WTC11 (cell line): ENCODE measurements at regions not wholly inside any gene's neighbourhood (a gene's known extent, or its start where the extent isn't known, plus 50 kb on each side); places are given as distances from the start of the nearest gene placed in this dataset.

Source experiments
- ATAC-seq: fragments of 200-7000 bp; cut with Tn5 transposase; 2 replicates; pipeline ENCODE4 v1.10.0; 2021; ENCODE audit warnings: mild to moderate bottlenecking, moderate library complexity
- CTCF ChIA-PET: fragments of 300-600 bp; sonication (Branson Sonifier 250); formaldehyde crosslinking; loops from one replicate; lab custom pipeline; 2021; ENCODE audit warnings: antibody characterized with exemption; lab: Charles Lee
- POLR2A ChIA-PET: fragments of 350-600 bp; sonication (Branson Sonifier 250); formaldehyde crosslinking; loops from one replicate; lab custom pipeline; 2021; ENCODE audit warnings: antibody characterized with exemption; lab: Charles Lee
- DNase-seq: peaks from one replicate; pipeline ENCODE4 v3.0.0; 2021; ENCODE audit warnings: low spot score
- H3K27ac Mint-ChIP-seq: 2 replicates; pipeline ENCODE4 v1.8.0; 2021; ENCODE audit warnings: mixed read lengths
- H3K27me3 Mint-ChIP-seq: 2 replicates; pipeline ENCODE4 v1.8.0; 2021; ENCODE audit warnings: low read depth, mild to moderate bottlenecking, moderate library complexity, mixed read lengths
- H3K36me3 Mint-ChIP-seq: 2 replicates; pipeline ENCODE4 v1.8.0; 2021; ENCODE audit warnings: mixed read lengths
- H3K4me1 Mint-ChIP-seq: 2 replicates; pipeline ENCODE4 v1.8.0; 2022; ENCODE audit warnings: mixed read lengths
- H3K4me3 Mint-ChIP-seq: 2 replicates; pipeline ENCODE4 v1.8.0; 2021; ENCODE audit warnings: mild to moderate bottlenecking, moderate library complexity, mixed read lengths
- H3K9me3 Mint-ChIP-seq: 2 replicates; pipeline ENCODE4 v1.8.0; 2021; ENCODE audit warnings: mixed read lengths
- CREB1 ChIP-seq: sonication (generic); formaldehyde crosslinking; IDR thresholded peaks from 2 replicates; pipeline ENCODE4 v1.8.0; 2023; ENCODE audit warnings: mild to moderate bottlenecking, missing genetic modification reagents
- CREM ChIP-seq: sonication (generic); formaldehyde crosslinking; IDR thresholded peaks from 2 replicates; pipeline ENCODE4 v1.8.1; 2022; ENCODE audit warnings: mild to moderate bottlenecking, missing genetic modification reagents, moderate library complexity
- ELF4 ChIP-seq: sonication (generic); formaldehyde crosslinking; IDR thresholded peaks from 2 replicates; pipeline ENCODE4 v1.8.1; 2022; ENCODE audit warnings: low read depth, mild to moderate bottlenecking, moderate library complexity, missing genetic modification reagents
- ETV6 ChIP-seq: sonication (generic); formaldehyde crosslinking; IDR thresholded peaks from 2 replicates; pipeline ENCODE4 v1.8.1; 2022; ENCODE audit warnings: mild to moderate bottlenecking, missing genetic modification reagents
- FOXK1 ChIP-seq: sonication (generic); formaldehyde crosslinking; IDR thresholded peaks from 2 replicates; pipeline ENCODE4 v1.8.0; 2022; ENCODE audit warnings: mild to moderate bottlenecking, moderate library complexity, missing genetic modification reagents
- GRHL2 ChIP-seq: fragments of 250-450 bp; sonication (Bioruptor Pico); IDR thresholded peaks from 2 replicates; pipeline ENCODE4 v1.8.0; 2022; ENCODE audit warnings: mild to moderate bottlenecking, moderate library complexity; ENCODE audit not compliant: insufficient replicate concordance, severe bottlenecking
- HMGA2 ChIP-seq: fragments of 250-450 bp; sonication (Bioruptor Pico); IDR thresholded peaks from 2 replicates; pipeline ENCODE4 v1.4.0; 2021; ENCODE audit warnings: mild to moderate bottlenecking, moderate library complexity
- NFE2L1 ChIP-seq: sonication (generic); formaldehyde crosslinking; IDR thresholded peaks from 2 replicates; pipeline ENCODE4 v1.8.1; 2023; ENCODE audit warnings: missing genetic modification reagents
- OVOL2 ChIP-seq: fragments of 250-450 bp; sonication (Bioruptor Pico); IDR thresholded peaks from 2 replicates; pipeline ENCODE4 v1.9.0; 2021; ENCODE audit warnings: mild to moderate bottlenecking, borderline replicate concordance
- RELA ChIP-seq: sonication (generic); formaldehyde crosslinking; IDR thresholded peaks from 2 replicates; pipeline ENCODE4 v1.8.1; 2022; ENCODE audit warnings: missing genetic modification reagents, mild to moderate bottlenecking, borderline replicate concordance
- SMAD4 ChIP-seq: sonication (generic); formaldehyde crosslinking; IDR thresholded peaks from 2 replicates; pipeline ENCODE4 v1.8.0; 2022; ENCODE audit warnings: mild to moderate bottlenecking, missing genetic modification reagents
- SP1 ChIP-seq: sonication (generic); formaldehyde crosslinking; conservative IDR thresholded peaks from 2 replicates; pipeline ENCODE4 v1.8.1; 2022; ENCODE audit warnings: missing genetic modification reagents
- TCF7 ChIP-seq: sonication (generic); formaldehyde crosslinking; IDR thresholded peaks from 2 replicates; pipeline ENCODE4 v1.8.0; 2022; ENCODE audit warnings: mild to moderate bottlenecking, low read depth, missing genetic modification reagents, moderate library complexity
- ZBTB21 ChIP-seq: sonication (generic); formaldehyde crosslinking; IDR thresholded peaks from 2 replicates; pipeline ENCODE4 v1.8.1; 2023; ENCODE audit warnings: mild to moderate bottlenecking, missing genetic modification reagents, borderline replicate concordance
- ZNF121 ChIP-seq: sonication (generic); formaldehyde crosslinking; IDR thresholded peaks from 2 replicates; pipeline ENCODE4 v1.8.0; 2023; ENCODE audit warnings: missing genetic modification reagents
- ZNF232 ChIP-seq: sonication (generic); formaldehyde crosslinking; IDR thresholded peaks from 2 replicates; pipeline ENCODE4 v1.8.0; 2022; ENCODE audit warnings: mild to moderate bottlenecking, missing genetic modification reagents
- ZNF263 ChIP-seq: sonication (generic); formaldehyde crosslinking; IDR thresholded peaks from 2 replicates; pipeline ENCODE4 v1.8.1; 2022; ENCODE audit warnings: low read depth, mild to moderate bottlenecking, moderate library complexity, missing genetic modification reagents
- ZNF317 ChIP-seq: sonication (generic); formaldehyde crosslinking; IDR thresholded peaks from 2 replicates; pipeline ENCODE4 v1.8.1; 2023; ENCODE audit warnings: low read depth, mild to moderate bottlenecking, moderate library complexity, missing genetic modification reagents, borderline replicate concordance
- TF ChIP-seq, protein P1 (sequence below): sonication (generic); formaldehyde crosslinking; IDR thresholded peaks from 2 replicates; pipeline ENCODE4 v1.8.0; 2022; ENCODE audit warnings: mild to moderate bottlenecking, missing genetic modification reagents
- TF ChIP-seq, protein P2 (sequence below): sonication (generic); formaldehyde crosslinking; IDR thresholded peaks from 2 replicates; pipeline ENCODE4 v1.8.1; 2023; ENCODE audit warnings: mild to moderate bottlenecking, missing genetic modification reagents, moderate library complexity
- TF ChIP-seq, protein P3 (sequence below): sonication (generic); formaldehyde crosslinking; IDR thresholded peaks from 2 replicates; pipeline ENCODE4 v1.8.1; 2022; ENCODE audit warnings: low read depth, missing genetic modification reagents, borderline replicate concordance
- TF ChIP-seq, protein P4 (sequence below): sonication (generic); formaldehyde crosslinking; conservative IDR thresholded peaks from 2 replicates; pipeline ENCODE4 v1.8.1; 2023; ENCODE audit warnings: mild to moderate bottlenecking, low read depth, missing genetic modification reagents, moderate library complexity
- TF ChIP-seq, protein P5 (sequence below): sonication (generic); formaldehyde crosslinking; IDR thresholded peaks from 2 replicates; pipeline ENCODE4 v1.8.1; 2023; ENCODE audit warnings: mild to moderate bottlenecking, missing genetic modification reagents
- TF ChIP-seq, protein P6 (sequence below): sonication (generic); formaldehyde crosslinking; IDR thresholded peaks from 2 replicates; pipeline ENCODE4 v1.8.0; 2022; ENCODE audit warnings: mild to moderate bottlenecking, missing genetic modification reagents
- TF ChIP-seq, protein P7 (sequence below): sonication (generic); formaldehyde crosslinking; IDR thresholded peaks from 2 replicates; pipeline ENCODE4 v1.8.1; 2022; ENCODE audit warnings: mild to moderate bottlenecking, moderate library complexity, missing genetic modification reagents
- TF ChIP-seq, protein P8 (sequence below): sonication (generic); formaldehyde crosslinking; IDR thresholded peaks from 2 replicates; pipeline ENCODE4 v1.8.1; 2022; ENCODE audit warnings: mild to moderate bottlenecking, missing genetic modification reagents, moderate library complexity, borderline replicate concordance

DNA sequence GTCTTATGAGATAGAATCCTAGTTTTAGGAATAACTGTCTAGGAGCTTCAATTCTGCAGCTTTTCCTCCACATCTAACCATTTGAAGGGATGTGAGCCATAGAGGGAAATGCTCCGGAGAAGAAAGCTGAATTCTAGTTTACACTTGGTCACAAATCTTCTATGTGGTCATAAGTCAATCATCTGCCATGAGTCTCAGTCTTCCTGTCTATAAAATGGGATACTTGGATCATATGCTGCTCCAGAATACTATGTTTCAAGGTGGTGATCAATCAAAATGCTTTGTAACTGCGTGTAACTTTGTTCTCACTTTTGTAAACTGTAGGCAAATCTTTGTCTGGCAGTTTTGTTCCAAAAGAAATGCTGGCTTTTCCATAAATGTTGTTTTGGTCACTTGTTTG lies 152.0 kb upstream of the SV2C start (continued):
- TF ChIP-seq FOXK1 (no peak), ZNF263 (CRISPR knock-in tag) (no peak)

DNA sequence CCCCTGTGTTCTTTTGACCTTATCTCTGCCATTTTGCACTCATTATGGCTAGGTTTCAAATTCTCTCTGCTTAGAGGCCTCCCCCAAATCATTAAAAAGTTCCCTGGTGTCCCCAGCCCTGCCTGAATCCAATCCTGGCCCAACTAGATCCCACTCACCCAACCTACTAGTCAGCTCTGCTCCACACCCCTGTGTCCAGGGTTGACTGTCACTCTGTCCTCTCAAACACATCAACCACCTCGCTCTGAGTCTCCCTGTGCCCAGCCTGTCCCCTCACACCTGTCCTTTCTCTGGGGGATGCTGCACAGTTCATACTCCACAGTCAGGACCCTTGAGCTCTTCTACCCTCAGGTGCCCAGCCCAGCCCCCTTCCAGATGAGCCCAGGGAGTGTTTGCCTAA lies 154.2 kb upstream of the SV2C start:
- ATAC-seq (peak; percentile 32; the same call in 1 of the 2 replicates), DNase-seq (no peak)
- CTCF ChIA-PET, result interaction anchor here (1.2 kb wide), 1 partner anchor 24 kb away, joined by 3 read pairs; no protein-coding TSS in a partner anchor
- Mint-ChIP-seq H3K9me3 (no peaks in the 10 kb centered on the region), H3K27me3 (no peaks in the 10 kb centered on the region), H3K36me3 (no peaks in the 10 kb centered on the region), H3K4me1 (peaks cover 6% of the 10 kb centered on the region), H3K27ac (no peak overlapping the region), H3K4me3 (no peak overlapping the region)
- TF ChIP-seq TCF7 (CRISPR knock-in tag) (no peak), SP1 (CRISPR knock-in tag) (no peak), ZNF317 (no peak), ZNF232 (CRISPR knock-in tag) (no peak), HMGA2 (CRISPR knock-in tag) (no peak), SMAD4 (no peak), ETV6 (CRISPR knock-in tag) (no peak), ZBTB21 (CRISPR knock-in tag) (no peak), GRHL2 (CRISPR knock-in tag) (no peak)
- TF ChIP-seq, protein P1, sequence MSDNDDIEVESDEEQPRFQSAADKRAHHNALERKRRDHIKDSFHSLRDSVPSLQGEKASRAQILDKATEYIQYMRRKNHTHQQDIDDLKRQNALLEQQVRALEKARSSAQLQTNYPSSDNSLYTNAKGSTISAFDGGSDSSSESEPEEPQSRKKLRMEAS, result no peak
- TF ChIP-seq, protein P2, sequence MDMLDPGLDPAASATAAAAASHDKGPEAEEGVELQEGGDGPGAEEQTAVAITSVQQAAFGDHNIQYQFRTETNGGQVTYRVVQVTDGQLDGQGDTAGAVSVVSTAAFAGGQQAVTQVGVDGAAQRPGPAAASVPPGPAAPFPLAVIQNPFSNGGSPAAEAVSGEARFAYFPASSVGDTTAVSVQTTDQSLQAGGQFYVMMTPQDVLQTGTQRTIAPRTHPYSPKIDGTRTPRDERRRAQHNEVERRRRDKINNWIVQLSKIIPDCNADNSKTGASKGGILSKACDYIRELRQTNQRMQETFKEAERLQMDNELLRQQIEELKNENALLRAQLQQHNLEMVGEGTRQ (CRISPR knock-in tag), result no peak
- TF ChIP-seq, protein P3, sequence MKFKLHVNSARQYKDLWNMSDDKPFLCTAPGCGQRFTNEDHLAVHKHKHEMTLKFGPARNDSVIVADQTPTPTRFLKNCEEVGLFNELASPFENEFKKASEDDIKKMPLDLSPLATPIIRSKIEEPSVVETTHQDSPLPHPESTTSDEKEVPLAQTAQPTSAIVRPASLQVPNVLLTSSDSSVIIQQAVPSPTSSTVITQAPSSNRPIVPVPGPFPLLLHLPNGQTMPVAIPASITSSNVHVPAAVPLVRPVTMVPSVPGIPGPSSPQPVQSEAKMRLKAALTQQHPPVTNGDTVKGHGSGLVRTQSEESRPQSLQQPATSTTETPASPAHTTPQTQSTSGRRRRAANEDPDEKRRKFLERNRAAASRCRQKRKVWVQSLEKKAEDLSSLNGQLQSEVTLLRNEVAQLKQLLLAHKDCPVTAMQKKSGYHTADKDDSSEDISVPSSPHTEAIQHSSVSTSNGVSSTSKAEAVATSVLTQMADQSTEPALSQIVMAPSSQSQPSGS (CRISPR knock-in tag), result no peak
- POLR2A ChIA-PET, result no interaction called here

DNA sequence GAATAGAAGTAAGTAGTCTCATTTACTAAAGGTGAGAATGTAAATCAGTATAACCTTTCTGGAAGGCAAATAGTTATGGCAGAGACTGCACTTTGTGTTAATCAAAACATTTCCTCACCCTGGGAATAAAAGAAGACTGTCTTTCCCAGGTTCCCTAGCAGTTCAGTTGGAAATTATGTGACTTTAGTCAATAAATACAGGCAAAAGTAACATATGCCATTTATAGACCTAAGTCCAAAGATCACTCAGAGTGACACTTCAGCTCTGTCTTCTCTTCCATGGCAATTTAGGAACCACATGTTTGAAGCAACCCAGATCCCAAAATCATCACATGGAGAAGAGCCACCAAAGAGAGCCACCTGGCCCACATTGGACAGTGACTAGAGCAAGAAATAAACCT lies 160.7 kb upstream of the SV2C start:
- H3K36me3 Mint-ChIP-seq, result no peaks in the 10 kb centered on the region
- no peak for DNase-seq
- peaks cover 3% of the 10 kb centered on the region; the same call in 1 of the 2 replicates for H3K27me3 Mint-ChIP-seq
- no peak for ATAC-seq
- CTCF ChIA-PET, result no interaction called here
- POLR2A ChIA-PET, result no interaction called here
- H3K4me1 Mint-ChIP-seq, result no peaks in the 10 kb centered on the region
- no peak overlapping the region for H3K27ac Mint-ChIP-seq
- no peaks in the 10 kb centered on the region for H3K9me3 Mint-ChIP-seq
- no peak overlapping the region for H3K4me3 Mint-ChIP-seq
- TF ChIP-seq, protein P4, sequence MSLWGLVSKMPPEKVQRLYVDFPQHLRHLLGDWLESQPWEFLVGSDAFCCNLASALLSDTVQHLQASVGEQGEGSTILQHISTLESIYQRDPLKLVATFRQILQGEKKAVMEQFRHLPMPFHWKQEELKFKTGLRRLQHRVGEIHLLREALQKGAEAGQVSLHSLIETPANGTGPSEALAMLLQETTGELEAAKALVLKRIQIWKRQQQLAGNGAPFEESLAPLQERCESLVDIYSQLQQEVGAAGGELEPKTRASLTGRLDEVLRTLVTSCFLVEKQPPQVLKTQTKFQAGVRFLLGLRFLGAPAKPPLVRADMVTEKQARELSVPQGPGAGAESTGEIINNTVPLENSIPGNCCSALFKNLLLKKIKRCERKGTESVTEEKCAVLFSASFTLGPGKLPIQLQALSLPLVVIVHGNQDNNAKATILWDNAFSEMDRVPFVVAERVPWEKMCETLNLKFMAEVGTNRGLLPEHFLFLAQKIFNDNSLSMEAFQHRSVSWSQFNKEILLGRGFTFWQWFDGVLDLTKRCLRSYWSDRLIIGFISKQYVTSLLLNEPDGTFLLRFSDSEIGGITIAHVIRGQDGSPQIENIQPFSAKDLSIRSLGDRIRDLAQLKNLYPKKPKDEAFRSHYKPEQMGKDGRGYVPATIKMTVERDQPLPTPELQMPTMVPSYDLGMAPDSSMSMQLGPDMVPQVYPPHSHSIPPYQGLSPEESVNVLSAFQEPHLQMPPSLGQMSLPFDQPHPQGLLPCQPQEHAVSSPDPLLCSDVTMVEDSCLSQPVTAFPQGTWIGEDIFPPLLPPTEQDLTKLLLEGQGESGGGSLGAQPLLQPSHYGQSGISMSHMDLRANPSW (CRISPR knock-in tag), result no peak
- TF ChIP-seq CREB1 (CRISPR knock-in tag) (no peak), ZNF317 (no peak), OVOL2 (CRISPR knock-in tag) (no peak), CREM (no peak), ZNF121 (CRISPR knock-in tag) (no peak), ELF4 (CRISPR knock-in tag) (no peak), RELA (CRISPR knock-in tag) (no peak), NFE2L1 (CRISPR knock-in tag) (no peak), ZNF232 (CRISPR knock-in tag) (no peak)
- TF ChIP-seq, protein P5, sequence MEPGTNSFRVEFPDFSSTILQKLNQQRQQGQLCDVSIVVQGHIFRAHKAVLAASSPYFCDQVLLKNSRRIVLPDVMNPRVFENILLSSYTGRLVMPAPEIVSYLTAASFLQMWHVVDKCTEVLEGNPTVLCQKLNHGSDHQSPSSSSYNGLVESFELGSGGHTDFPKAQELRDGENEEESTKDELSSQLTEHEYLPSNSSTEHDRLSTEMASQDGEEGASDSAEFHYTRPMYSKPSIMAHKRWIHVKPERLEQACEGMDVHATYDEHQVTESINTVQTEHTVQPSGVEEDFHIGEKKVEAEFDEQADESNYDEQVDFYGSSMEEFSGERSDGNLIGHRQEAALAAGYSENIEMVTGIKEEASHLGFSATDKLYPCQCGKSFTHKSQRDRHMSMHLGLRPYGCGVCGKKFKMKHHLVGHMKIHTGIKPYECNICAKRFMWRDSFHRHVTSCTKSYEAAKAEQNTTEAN, result no peak
- TF ChIP-seq, protein P6, sequence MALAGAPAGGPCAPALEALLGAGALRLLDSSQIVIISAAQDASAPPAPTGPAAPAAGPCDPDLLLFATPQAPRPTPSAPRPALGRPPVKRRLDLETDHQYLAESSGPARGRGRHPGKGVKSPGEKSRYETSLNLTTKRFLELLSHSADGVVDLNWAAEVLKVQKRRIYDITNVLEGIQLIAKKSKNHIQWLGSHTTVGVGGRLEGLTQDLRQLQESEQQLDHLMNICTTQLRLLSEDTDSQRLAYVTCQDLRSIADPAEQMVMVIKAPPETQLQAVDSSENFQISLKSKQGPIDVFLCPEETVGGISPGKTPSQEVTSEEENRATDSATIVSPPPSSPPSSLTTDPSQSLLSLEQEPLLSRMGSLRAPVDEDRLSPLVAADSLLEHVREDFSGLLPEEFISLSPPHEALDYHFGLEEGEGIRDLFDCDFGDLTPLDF (CRISPR knock-in tag), result no peak
- TF ChIP-seq, protein P7, sequence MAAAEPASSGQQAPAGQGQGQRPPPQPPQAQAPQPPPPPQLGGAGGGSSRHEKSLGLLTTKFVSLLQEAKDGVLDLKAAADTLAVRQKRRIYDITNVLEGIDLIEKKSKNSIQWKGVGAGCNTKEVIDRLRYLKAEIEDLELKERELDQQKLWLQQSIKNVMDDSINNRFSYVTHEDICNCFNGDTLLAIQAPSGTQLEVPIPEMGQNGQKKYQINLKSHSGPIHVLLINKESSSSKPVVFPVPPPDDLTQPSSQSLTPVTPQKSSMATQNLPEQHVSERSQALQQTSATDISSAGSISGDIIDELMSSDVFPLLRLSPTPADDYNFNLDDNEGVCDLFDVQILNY (CRISPR knock-in tag), result no peak
- TF ChIP-seq, protein P8, sequence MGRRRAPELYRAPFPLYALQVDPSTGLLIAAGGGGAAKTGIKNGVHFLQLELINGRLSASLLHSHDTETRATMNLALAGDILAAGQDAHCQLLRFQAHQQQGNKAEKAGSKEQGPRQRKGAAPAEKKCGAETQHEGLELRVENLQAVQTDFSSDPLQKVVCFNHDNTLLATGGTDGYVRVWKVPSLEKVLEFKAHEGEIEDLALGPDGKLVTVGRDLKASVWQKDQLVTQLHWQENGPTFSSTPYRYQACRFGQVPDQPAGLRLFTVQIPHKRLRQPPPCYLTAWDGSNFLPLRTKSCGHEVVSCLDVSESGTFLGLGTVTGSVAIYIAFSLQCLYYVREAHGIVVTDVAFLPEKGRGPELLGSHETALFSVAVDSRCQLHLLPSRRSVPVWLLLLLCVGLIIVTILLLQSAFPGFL, result no peak
